ENCODE measurements at regions not wholly inside any gene's neighbourhood (a gene's known extent, or its start where the extent isn't known, plus 50 kb on each side); places are given as distances from the start of the nearest gene placed in this dataset.

GRCh38 chr2:66324909-66325528 is 109.9 kb upstream of the MEIS1 start:
- ATAC-seq (ENCODE audit: insufficient number of reproducible peaks, low FRiP score, low read depth), result no peak
- TF ChIP-seq CTCF (IDR thresholded peaks at IDR 0.05), result no peak
- Histone ChIP-seq H3K4me1 (ENCODE audit: control insufficient read depth in 1 of 2, low read depth in 2 of 2) (no peaks in the 10 kb centered on the region), H3K9me3 (no peaks in the 10 kb centered on the region), H3K4me3 (no peak overlapping the region), H3K27me3 (replicated peaks; ENCODE audit: insufficient read depth) (no peaks in the 10 kb centered on the region), H3K27ac (no peak overlapping the region), H3K36me3 (no peaks in the 10 kb centered on the region)
- DNase-seq (ENCODE audit: low spot score), result no peak

- Histone ChIP-seq H3K27ac (no peak overlapping the region), H3K4me3 (no peak overlapping the region), H3K27me3 (replicated peaks; ENCODE audit: insufficient read depth) (no peaks in the 10 kb centered on the region), H3K36me3 (no peaks in the 10 kb centered on the region), H3K9me3 (no peaks in the 10 kb centered on the region), H3K4me1 (ENCODE audit: control insufficient read depth in 1 of 2, low read depth in 2 of 2) (no peaks in the 10 kb centered on the region)
- ATAC-seq (ENCODE audit: insufficient number of reproducible peaks, low FRiP score, low read depth) (no peak), DNase-seq (ENCODE audit: low spot score) (no peak)
- no peak for TF ChIP-seq CTCF (IDR thresholded peaks at IDR 0.05)
Measured at GRCh38 chr2:66324356-66324755, 110.6 kb upstream of the MEIS1 start.

DNA sequence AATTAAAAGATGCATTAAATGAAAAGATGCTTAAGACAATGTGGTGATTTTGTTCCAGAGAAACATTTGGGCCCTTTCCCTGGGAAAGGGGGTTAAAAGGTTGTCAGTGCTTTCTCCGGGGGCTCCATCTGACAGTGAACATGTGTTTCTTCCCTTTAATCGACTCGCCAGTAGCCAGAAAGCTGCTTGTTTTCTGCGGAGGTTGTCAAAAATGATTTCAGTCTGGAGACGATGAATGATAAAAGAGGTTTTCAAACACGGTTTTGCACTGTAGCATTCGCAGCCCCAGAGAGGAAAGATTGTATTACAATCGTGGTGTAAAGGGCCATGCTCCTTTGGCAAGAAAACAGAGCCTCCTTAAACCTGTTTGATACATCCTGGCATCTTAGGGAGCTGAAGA is 111.5 kb upstream of the MEIS1 start:
- TF ChIP-seq CTCF (IDR thresholded peaks at IDR 0.05), result no peak
- Histone ChIP-seq H3K36me3 (no peaks in the 10 kb centered on the region), H3K4me1 (ENCODE audit: control insufficient read depth in 1 of 2, low read depth in 2 of 2) (no peaks in the 10 kb centered on the region), H3K27ac (no peak overlapping the region), H3K27me3 (replicated peaks; ENCODE audit: insufficient read depth) (no peaks in the 10 kb centered on the region), H3K4me3 (no peak overlapping the region), H3K9me3 (no peaks in the 10 kb centered on the region)
- ATAC-seq (ENCODE audit: insufficient number of reproducible peaks, low FRiP score, low read depth), result no peak
- DNase-seq (ENCODE audit: low spot score), result no peak

GRCh38 chr2:66322506-66323260 is 112.2 kb upstream of the MEIS1 start:
- Histone ChIP-seq H3K27ac (no peak overlapping the region), H3K9me3 (no peaks in the 10 kb centered on the region), H3K27me3 (replicated peaks; ENCODE audit: insufficient read depth) (no peaks in the 10 kb centered on the region), H3K4me3 (no peak overlapping the region), H3K4me1 (ENCODE audit: control insufficient read depth in 1 of 2, low read depth in 2 of 2) (no peaks in the 10 kb centered on the region), H3K36me3 (no peaks in the 10 kb centered on the region)
- DNase-seq (ENCODE audit: low spot score) (no peak), ATAC-seq (ENCODE audit: insufficient number of reproducible peaks, low FRiP score, low read depth) (no peak)
- no peak for TF ChIP-seq CTCF (IDR thresholded peaks at IDR 0.05)

GRCh38 chr2:66318009-66318561 is 116.8 kb upstream of the MEIS1 start:
- H3K9me3 ChIP-seq, result no peaks in the 10 kb centered on the region
- ATAC-seq (ENCODE audit: insufficient number of reproducible peaks, low FRiP score, low read depth), result no peak

More at GRCh38 chr2:66318009-66318561, 116.8 kb upstream of the MEIS1 start:
- Histone ChIP-seq H3K4me3 (no peak overlapping the region), H3K36me3 (no peaks in the 10 kb centered on the region), H3K4me1 (ENCODE audit: control insufficient read depth in 1 of 2, low read depth in 2 of 2) (no peaks in the 10 kb centered on the region), H3K27me3 (replicated peaks; ENCODE audit: insufficient read depth) (no peaks in the 10 kb centered on the region), H3K27ac (no peak overlapping the region)
- no peak for DNase-seq (ENCODE audit: low spot score)
- TF ChIP-seq CTCF (IDR thresholded peaks at IDR 0.05), result no peak
